ENCODE measurements at regions not wholly inside any gene's neighbourhood (a gene's known extent, or its start where the extent isn't known, plus 50 kb on each side); places are given as distances from the start of the nearest gene placed in this dataset.

- no peak overlapping the region for H2AFZ ChIP-seq (ENCODE audit: control insufficient read depth, low read depth, low read length)
- peaks cover 11% of the 10 kb centered on the region; the same call in 2 of the 3 replicates for H3K9me3 ChIP-seq (replicated peaks; ENCODE audit: control insufficient read depth, insufficient read depth, low read length)
- ATAC-seq (no peak), DNase-seq (ENCODE audit: low read depth, low spot score) (no peak), FAIRE-seq (no peak)
- ChIA-PET POLR2A (interaction anchor here (0.5 kb wide), 1 partner anchor 23 kb away, joined by 4 read pairs; no protein-coding TSS in a partner anchor), CTCF (interaction anchor here (1.3 kb wide), 1 partner anchor 17 kb away, joined by 3 read pairs; no protein-coding TSS in a partner anchor), SMC1A (ENCODE audit: uncharacterized antibody, unreplicated experiment) (no interaction called here), RAD21 (ENCODE audit: unreplicated experiment) (no interaction called here)
- no peak overlapping the region for H3K4me3 ChIP-seq
- H3K4me2 ChIP-seq (ENCODE audit: control insufficient read depth, insufficient read depth) = no peak overlapping the region
- 84% methylated on average over 2 of the region's 2 CpGs for WGBS (ENCODE audit: insufficient coverage, insufficient replicate concordance, low lambda C conversion rate, missing lambda C conversion rate)
- TF ChIP-seq NR2F1 (conservative IDR thresholded peaks at IDR 0.05) = no peak
- no peak for TF ChIP-seq EZH2 (IDR thresholded peaks at IDR 0.05; ENCODE audit: borderline replicate concordance, control insufficient read depth, low read depth, low read length)
- no peak for TF ChIP-seq POLR2AphosphoS5 (IDR thresholded peaks at IDR 0.05; ENCODE audit: low read length)
- TF ChIP-seq RFX5 (IDR thresholded peaks at IDR 0.05; ENCODE audit: low read depth, low read length) = no peak
- no peak for TF ChIP-seq RAD51 (IDR thresholded peaks at IDR 0.05)
- TF ChIP-seq WRNIP1 (IDR thresholded peaks at IDR 0.05; ENCODE audit: borderline replicate concordance, low read depth, low read length) = no peak
- no peak for TF ChIP-seq ZBED1 (IDR thresholded peaks at IDR 0.05; ENCODE audit: borderline replicate concordance)
- no peak for TF ChIP-seq E2F4 (IDR thresholded peaks at IDR 0.05; ENCODE audit: low read depth, low read length)
- TF ChIP-seq FOXK2 (IDR thresholded peaks at IDR 0.05) = no peak
- TF ChIP-seq ATF7 (IDR thresholded peaks at IDR 0.05; ENCODE audit: low read depth) = no peak
- TF ChIP-seq TBL1XR1 (IDR thresholded peaks at IDR 0.05; ENCODE audit: low read depth, low read length) = no peak
- TF ChIP-seq RELA (IDR thresholded peaks at IDR 0.05; ENCODE audit: borderline replicate concordance, partially characterized antibody) = no peak
- no peak for TF ChIP-seq RUNX3 (IDR thresholded peaks at IDR 0.05; ENCODE audit: low read length)
- no peak for TF ChIP-seq BMI1 (IDR thresholded peaks at IDR 0.05; ENCODE audit: borderline replicate concordance)
- no peak overlapping the region for H3K9ac ChIP-seq (ENCODE audit: control insufficient read depth, insufficient read depth, low read length)
- intact Hi-C loops (cut with micrococcal nuclease; ENCODE audit: unreplicated experiment) (no loop called here), in situ Hi-C loops (cut with MboI) (no loop called here)
- H3K4me1 ChIP-seq (ENCODE audit: control insufficient read depth, insufficient read depth, low read length) = peaks cover 4% of the 10 kb centered on the region
- H3K36me3 ChIP-seq (ENCODE audit: control insufficient read depth in 2 of 2, insufficient read depth in 2 of 2, low read length in 1 of 2) = no peaks in the 10 kb centered on the region
- no peak overlapping the region for H3K27ac ChIP-seq (ENCODE audit: control insufficient read depth, insufficient read depth)
- no peaks in the 10 kb centered on the region for H4K20me1 ChIP-seq (ENCODE audit: control insufficient read depth, insufficient read depth)
- H3K27me3 ChIP-seq (replicated peaks in 1 of 2; ENCODE audit: control insufficient read depth in 2 of 2, insufficient read depth in 2 of 2, low read length in 1 of 2) = no peaks in the 10 kb centered on the region
- no TSS peak for BruUV-seq (replicated peaks)
- no peaks in the 10 kb centered on the region for H3K79me2 ChIP-seq (ENCODE audit: control insufficient read depth, insufficient read depth, low read length)
Measured at GRCh38 chr16:14339694-14340093, 268.6 kb downstream of the MRTFB start.
